ENCODE measurements at regions not wholly inside any gene's neighbourhood (a gene's known extent, or its start where the extent isn't known, plus 50 kb on each side); places are given as distances from the start of the nearest gene placed in this dataset.
A peak's percentile ranks its signal among the peaks of the same experiment; 100 is the strongest.

- in situ Hi-C loops (cut with HindIII; ENCODE audit: low pct_unique_long_range_greater_than_20kb, low sequenced_read_pairs), result no loop called here
- DNase-seq (ENCODE audit: low read depth), result no peak
Measured at GRCh38 chr6:56866917-56867522, 87.9 kb upstream of the BEND6 start.

GRCh38 chr6:56865081-56865875 lies 89.6 kb upstream of the BEND6 start:
- in situ Hi-C loops (cut with HindIII; ENCODE audit: low pct_unique_long_range_greater_than_20kb, low sequenced_read_pairs), result no loop called here
- no peak for DNase-seq (ENCODE audit: low read depth)

GRCh38 chr6:56864171-56864616 lies 90.7 kb upstream of the BEND6 start:
- no peak for DNase-seq (ENCODE audit: low read depth)
- in situ Hi-C loops (cut with HindIII; ENCODE audit: low pct_unique_long_range_greater_than_20kb, low sequenced_read_pairs), result no loop called here

GRCh38 chr6:56863366-56863765 lies 91.5 kb upstream of the BEND6 start:
- in situ Hi-C loops (cut with HindIII; ENCODE audit: low pct_unique_long_range_greater_than_20kb, low sequenced_read_pairs), result no loop called here
- peak; percentile 79 for DNase-seq (ENCODE audit: low read depth)

GRCh38 chr6:56862415-56863175 lies 92.3 kb upstream of the BEND6 start:
- in situ Hi-C loops (cut with HindIII; ENCODE audit: low pct_unique_long_range_greater_than_20kb, low sequenced_read_pairs), result no loop called here
- DNase-seq (ENCODE audit: low read depth), result no peak

- DNase-seq (ENCODE audit: low read depth), result no peak
- in situ Hi-C loops (cut with HindIII; ENCODE audit: low pct_unique_long_range_greater_than_20kb, low sequenced_read_pairs), result no loop called here
Measured at GRCh38 chr6:56860475-56860874, 94.4 kb upstream of the BEND6 start.

- no peak for DNase-seq (ENCODE audit: low read depth)
- in situ Hi-C loops (cut with HindIII; ENCODE audit: low pct_unique_long_range_greater_than_20kb, low sequenced_read_pairs), result no loop called here
Measured at GRCh38 chr6:56856036-56856580, 98.8 kb upstream of the BEND6 start.

GRCh38 chr6:56854086-56854485 lies 100.8 kb upstream of the BEND6 start:
- in situ Hi-C loops (cut with HindIII; ENCODE audit: low pct_unique_long_range_greater_than_20kb, low sequenced_read_pairs), result no loop called here
- DNase-seq (ENCODE audit: low read depth), result no peak

GRCh38 chr6:56853541-56853940 lies 101.4 kb upstream of the BEND6 start:
- no peak for DNase-seq (ENCODE audit: low read depth)
- in situ Hi-C loops (cut with HindIII; ENCODE audit: low pct_unique_long_range_greater_than_20kb, low sequenced_read_pairs), result no loop called here

GRCh38 chr6:56852260-56853010 lies 102.5 kb upstream of the BEND6 start:
- in situ Hi-C loops (cut with HindIII; ENCODE audit: low pct_unique_long_range_greater_than_20kb, low sequenced_read_pairs), result no loop called here
- no peak for DNase-seq (ENCODE audit: low read depth)

- DNase-seq (ENCODE audit: low read depth), result peak; percentile 88
- in situ Hi-C loops (cut with HindIII; ENCODE audit: low pct_unique_long_range_greater_than_20kb, low sequenced_read_pairs), result no loop called here
Measured at GRCh38 chr6:56851541-56852259, 103.2 kb upstream of the BEND6 start.

- in situ Hi-C loops (cut with HindIII; ENCODE audit: low pct_unique_long_range_greater_than_20kb, low sequenced_read_pairs), result no loop called here
- peak; percentile 73 for DNase-seq (ENCODE audit: low read depth)
Measured at GRCh38 chr6:56851074-56851473, 103.8 kb upstream of the BEND6 start.

GRCh38 chr6:56850626-56851025 lies 104.3 kb upstream of the BEND6 start:
- in situ Hi-C loops (cut with HindIII; ENCODE audit: low pct_unique_long_range_greater_than_20kb, low sequenced_read_pairs), result no loop called here
- DNase-seq (ENCODE audit: low read depth), result no peak

GRCh38 chr6:56849896-56850295 lies 105.0 kb upstream of the BEND6 start:
- peak; percentile 85 for DNase-seq (ENCODE audit: low read depth)
- in situ Hi-C loops (cut with HindIII; ENCODE audit: low pct_unique_long_range_greater_than_20kb, low sequenced_read_pairs), result no loop called here

- no peak for DNase-seq (ENCODE audit: low read depth)
- in situ Hi-C loops (cut with HindIII; ENCODE audit: low pct_unique_long_range_greater_than_20kb, low sequenced_read_pairs), result no loop called here
Measured at GRCh38 chr6:56848105-56848504, 106.8 kb upstream of the BEND6 start.

GRCh38 chr6:56845032-56845431 lies 109.9 kb upstream of the BEND6 start:
- DNase-seq (ENCODE audit: low read depth), result no peak
- in situ Hi-C loops (cut with HindIII; ENCODE audit: low pct_unique_long_range_greater_than_20kb, low sequenced_read_pairs), result no loop called here

- in situ Hi-C loops (cut with HindIII; ENCODE audit: low pct_unique_long_range_greater_than_20kb, low sequenced_read_pairs), result no loop called here
- peak; percentile 95 for DNase-seq (ENCODE audit: low read depth)
Measured at GRCh38 chr6:56843476-56844349, 111.2 kb upstream of the BEND6 start.

Measured in Caki2 (cell line).